ENCODE measurements at regions not wholly inside any gene's neighbourhood (a gene's known extent, or its start where the extent isn't known, plus 50 kb on each side); places are given as distances from the start of the nearest gene placed in this dataset.

DNA sequence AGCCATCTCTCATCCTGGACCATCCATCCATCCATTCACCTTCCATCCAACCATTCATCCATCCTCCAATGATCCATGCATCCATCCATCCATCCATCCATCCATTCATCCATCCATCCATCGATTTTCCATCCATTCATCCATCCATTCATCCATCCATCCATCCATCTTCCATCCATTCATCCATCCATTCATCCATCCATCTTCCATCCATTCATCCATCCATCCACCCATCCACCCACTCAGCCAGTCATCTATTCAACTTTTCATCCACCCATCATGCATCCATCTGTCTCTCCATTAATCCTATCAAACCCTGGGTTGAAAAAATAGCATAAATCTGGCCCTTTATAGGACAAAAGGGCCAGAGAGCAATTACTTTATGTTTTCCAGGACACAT is 158.3 kb upstream of the WSCD1 start:
- TF ChIP-seq TAF1 (IDR thresholded peaks at IDR 0.05; ENCODE audit: borderline replicate concordance, insufficient read depth, low read length) (no peak), POLR2AphosphoS5 (IDR thresholded peaks at IDR 0.05; ENCODE audit: low read depth, low read length) (no peak)
- TF ChIP-seq, protein P1, sequence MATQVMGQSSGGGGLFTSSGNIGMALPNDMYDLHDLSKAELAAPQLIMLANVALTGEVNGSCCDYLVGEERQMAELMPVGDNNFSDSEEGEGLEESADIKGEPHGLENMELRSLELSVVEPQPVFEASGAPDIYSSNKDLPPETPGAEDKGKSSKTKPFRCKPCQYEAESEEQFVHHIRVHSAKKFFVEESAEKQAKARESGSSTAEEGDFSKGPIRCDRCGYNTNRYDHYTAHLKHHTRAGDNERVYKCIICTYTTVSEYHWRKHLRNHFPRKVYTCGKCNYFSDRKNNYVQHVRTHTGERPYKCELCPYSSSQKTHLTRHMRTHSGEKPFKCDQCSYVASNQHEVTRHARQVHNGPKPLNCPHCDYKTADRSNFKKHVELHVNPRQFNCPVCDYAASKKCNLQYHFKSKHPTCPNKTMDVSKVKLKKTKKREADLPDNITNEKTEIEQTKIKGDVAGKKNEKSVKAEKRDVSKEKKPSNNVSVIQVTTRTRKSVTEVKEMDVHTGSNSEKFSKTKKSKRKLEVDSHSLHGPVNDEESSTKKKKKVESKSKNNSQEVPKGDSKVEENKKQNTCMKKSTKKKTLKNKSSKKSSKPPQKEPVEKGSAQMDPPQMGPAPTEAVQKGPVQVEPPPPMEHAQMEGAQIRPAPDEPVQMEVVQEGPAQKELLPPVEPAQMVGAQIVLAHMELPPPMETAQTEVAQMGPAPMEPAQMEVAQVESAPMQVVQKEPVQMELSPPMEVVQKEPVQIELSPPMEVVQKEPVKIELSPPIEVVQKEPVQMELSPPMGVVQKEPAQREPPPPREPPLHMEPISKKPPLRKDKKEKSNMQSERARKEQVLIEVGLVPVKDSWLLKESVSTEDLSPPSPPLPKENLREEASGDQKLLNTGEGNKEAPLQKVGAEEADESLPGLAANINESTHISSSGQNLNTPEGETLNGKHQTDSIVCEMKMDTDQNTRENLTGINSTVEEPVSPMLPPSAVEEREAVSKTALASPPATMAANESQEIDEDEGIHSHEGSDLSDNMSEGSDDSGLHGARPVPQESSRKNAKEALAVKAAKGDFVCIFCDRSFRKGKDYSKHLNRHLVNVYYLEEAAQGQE (IDR thresholded peaks at IDR 0.05; ENCODE audit: insufficient read depth in 1 of 2, low read depth in 2 of 2, low read length in 2 of 2): no peak
